ENCODE measurements at regions not wholly inside any gene's neighbourhood (a gene's known extent, or its start where the extent isn't known, plus 50 kb on each side); places are given as distances from the start of the nearest gene placed in this dataset.

DNA sequence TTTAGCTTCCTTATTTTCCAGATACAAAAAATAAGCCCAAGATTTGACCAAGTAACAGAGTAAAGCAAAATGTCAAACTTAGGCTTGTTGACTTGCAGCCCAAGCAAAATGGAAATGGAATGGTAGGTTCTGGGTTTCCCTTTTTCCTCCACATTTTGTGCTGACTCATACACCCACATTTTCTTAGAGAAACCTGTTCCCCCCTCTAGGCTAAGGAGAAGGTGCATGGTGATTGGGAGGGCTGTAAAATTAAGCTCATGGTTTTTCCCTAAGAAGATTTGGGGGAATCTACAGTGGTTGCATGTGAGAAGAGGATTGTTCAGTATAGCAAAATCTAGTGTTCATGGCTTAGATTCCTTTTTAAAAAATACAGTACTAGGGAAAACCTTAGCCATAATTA is 127.4 kb downstream of the ARL4A start:
- TF ChIP-seq EP300 (IDR thresholded peaks at IDR 0.05; ENCODE audit: borderline replicate concordance) = no peak
- TF ChIP-seq, protein P1, sequence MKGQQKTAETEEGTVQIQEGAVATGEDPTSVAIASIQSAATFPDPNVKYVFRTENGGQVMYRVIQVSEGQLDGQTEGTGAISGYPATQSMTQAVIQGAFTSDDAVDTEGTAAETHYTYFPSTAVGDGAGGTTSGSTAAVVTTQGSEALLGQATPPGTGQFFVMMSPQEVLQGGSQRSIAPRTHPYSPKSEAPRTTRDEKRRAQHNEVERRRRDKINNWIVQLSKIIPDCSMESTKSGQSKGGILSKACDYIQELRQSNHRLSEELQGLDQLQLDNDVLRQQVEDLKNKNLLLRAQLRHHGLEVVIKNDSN (IDR thresholded peaks at IDR 0.05) = no peak
- TF ChIP-seq, protein P2, sequence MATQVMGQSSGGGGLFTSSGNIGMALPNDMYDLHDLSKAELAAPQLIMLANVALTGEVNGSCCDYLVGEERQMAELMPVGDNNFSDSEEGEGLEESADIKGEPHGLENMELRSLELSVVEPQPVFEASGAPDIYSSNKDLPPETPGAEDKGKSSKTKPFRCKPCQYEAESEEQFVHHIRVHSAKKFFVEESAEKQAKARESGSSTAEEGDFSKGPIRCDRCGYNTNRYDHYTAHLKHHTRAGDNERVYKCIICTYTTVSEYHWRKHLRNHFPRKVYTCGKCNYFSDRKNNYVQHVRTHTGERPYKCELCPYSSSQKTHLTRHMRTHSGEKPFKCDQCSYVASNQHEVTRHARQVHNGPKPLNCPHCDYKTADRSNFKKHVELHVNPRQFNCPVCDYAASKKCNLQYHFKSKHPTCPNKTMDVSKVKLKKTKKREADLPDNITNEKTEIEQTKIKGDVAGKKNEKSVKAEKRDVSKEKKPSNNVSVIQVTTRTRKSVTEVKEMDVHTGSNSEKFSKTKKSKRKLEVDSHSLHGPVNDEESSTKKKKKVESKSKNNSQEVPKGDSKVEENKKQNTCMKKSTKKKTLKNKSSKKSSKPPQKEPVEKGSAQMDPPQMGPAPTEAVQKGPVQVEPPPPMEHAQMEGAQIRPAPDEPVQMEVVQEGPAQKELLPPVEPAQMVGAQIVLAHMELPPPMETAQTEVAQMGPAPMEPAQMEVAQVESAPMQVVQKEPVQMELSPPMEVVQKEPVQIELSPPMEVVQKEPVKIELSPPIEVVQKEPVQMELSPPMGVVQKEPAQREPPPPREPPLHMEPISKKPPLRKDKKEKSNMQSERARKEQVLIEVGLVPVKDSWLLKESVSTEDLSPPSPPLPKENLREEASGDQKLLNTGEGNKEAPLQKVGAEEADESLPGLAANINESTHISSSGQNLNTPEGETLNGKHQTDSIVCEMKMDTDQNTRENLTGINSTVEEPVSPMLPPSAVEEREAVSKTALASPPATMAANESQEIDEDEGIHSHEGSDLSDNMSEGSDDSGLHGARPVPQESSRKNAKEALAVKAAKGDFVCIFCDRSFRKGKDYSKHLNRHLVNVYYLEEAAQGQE (IDR thresholded peaks at IDR 0.05; ENCODE audit: low read depth) = no peak
- TF ChIP-seq TAF1 (IDR thresholded peaks at IDR 0.05; ENCODE audit: low read depth) = no peak
- no peak for TF ChIP-seq ZBTB7A (IDR thresholded peaks at IDR 0.05; ENCODE audit: low read depth)
- TF ChIP-seq CREB1 (IDR thresholded peaks at IDR 0.05; ENCODE audit: low read depth) = no peak
- TF ChIP-seq YY1 (IDR thresholded peaks at IDR 0.05; ENCODE audit: low read depth) = no peak
- TF ChIP-seq RAD21 (IDR thresholded peaks at IDR 0.05; ENCODE audit: low read depth) = no peak
- TF ChIP-seq EGR1 (IDR thresholded peaks at IDR 0.05) = no peak
- no peak for TF ChIP-seq NFIC (IDR thresholded peaks at IDR 0.05)
- TF ChIP-seq TCF12 (IDR thresholded peaks at IDR 0.05; ENCODE audit: low read depth) = no peak

DNA sequence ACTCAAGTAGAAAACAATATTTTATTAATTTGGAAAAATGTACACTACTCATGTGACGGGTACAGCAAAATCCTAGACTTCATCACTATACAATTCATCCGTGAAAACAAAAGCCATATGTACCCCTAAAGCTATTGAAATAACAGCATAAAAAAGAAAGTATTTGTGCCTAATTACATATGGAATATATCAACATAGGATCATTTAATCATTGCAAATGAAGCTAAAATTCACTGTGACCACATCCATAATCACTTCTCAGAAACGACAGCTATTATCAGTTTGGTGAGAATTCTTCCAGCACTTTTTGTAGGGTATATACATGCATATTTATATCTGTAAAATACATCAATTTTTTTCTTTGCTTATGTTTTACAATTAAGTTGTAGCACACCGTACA is 128.0 kb downstream of the ARL4A start:
- TF ChIP-seq CREB1 (IDR thresholded peaks at IDR 0.05; ENCODE audit: low read depth) = no peak
- TF ChIP-seq, protein P3, sequence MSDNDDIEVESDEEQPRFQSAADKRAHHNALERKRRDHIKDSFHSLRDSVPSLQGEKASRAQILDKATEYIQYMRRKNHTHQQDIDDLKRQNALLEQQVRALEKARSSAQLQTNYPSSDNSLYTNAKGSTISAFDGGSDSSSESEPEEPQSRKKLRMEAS (IDR thresholded peaks at IDR 0.05) = no peak
- TF ChIP-seq EP300 (IDR thresholded peaks at IDR 0.05; ENCODE audit: borderline replicate concordance) = no peak
- TF ChIP-seq ZBTB7A (IDR thresholded peaks at IDR 0.05; ENCODE audit: low read depth) = no peak
- TF ChIP-seq EGR1 (IDR thresholded peaks at IDR 0.05) = no peak
- TF ChIP-seq TAF1 (IDR thresholded peaks at IDR 0.05; ENCODE audit: low read depth) = no peak
- TF ChIP-seq, protein P1 (IDR thresholded peaks at IDR 0.05) = no peak
- TF ChIP-seq NFIC (IDR thresholded peaks at IDR 0.05) = no peak
- TF ChIP-seq, protein P2 (IDR thresholded peaks at IDR 0.05; ENCODE audit: low read depth) = no peak
- TF ChIP-seq RAD21 (IDR thresholded peaks at IDR 0.05; ENCODE audit: low read depth) = no peak
- no peak for TF ChIP-seq YY1 (IDR thresholded peaks at IDR 0.05; ENCODE audit: low read depth)

DNA sequence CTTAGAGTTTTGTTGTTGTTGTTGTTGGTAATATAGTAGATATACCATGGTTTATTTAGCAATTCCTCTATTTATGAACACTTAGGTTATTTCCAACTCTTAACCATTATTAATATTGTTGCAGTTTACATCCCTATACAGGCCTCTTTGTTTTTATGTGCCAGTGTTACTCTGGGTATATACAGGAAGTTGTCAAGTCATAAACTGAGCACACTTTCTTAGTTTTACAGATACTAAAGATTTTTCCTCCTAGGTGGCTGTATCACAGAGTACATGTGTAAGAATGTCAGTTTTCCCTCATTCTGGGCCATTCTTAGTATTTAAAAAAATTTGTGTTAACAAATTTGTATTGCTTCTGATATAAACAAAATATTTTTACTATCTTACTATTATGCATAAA is 128.4 kb downstream of the ARL4A start:
- TF ChIP-seq TCF12 (IDR thresholded peaks at IDR 0.05; ENCODE audit: low read depth) = no peak
- TF ChIP-seq, protein P2 (IDR thresholded peaks at IDR 0.05; ENCODE audit: low read depth) = no peak
- TF ChIP-seq YY1 (IDR thresholded peaks at IDR 0.05; ENCODE audit: low read depth) = no peak
- TF ChIP-seq EGR1 (IDR thresholded peaks at IDR 0.05) = no peak
- no peak for TF ChIP-seq TAF1 (IDR thresholded peaks at IDR 0.05; ENCODE audit: low read depth)

DNA sequence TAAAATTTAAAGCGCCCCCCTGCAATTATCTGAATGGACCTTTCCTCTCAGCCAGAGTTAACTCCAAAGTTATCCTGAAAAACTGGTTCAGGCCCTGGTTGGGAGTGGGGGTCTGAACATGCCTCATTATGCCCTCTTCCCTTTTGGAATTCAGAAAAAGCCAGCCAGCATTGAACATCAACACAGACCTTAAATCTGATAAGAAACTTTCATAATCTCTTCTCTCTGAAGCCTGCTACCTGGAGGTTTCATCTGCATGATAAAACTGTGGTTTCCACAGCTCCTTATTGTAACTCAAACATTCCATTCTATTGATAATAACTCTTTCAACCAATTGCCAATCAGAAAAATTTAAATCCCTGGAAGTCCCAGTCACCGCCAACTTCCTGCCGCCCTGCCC is 133.3 kb downstream of the ARL4A start:
- TF ChIP-seq TCF12 (IDR thresholded peaks at IDR 0.05; ENCODE audit: low read depth) (no peak), EGR1 (IDR thresholded peaks at IDR 0.05) (no peak), ZBTB7A (IDR thresholded peaks at IDR 0.05; ENCODE audit: low read depth) (no peak), EP300 (IDR thresholded peaks at IDR 0.05; ENCODE audit: borderline replicate concordance) (no peak), FOXM1 (IDR thresholded peaks at IDR 0.05; ENCODE audit: borderline replicate concordance, low read depth) (no peak)
- TF ChIP-seq, protein P3 (IDR thresholded peaks at IDR 0.05) = no peak
- TF ChIP-seq, protein P2 (IDR thresholded peaks at IDR 0.05; ENCODE audit: low read depth) = no peak
